Kidney epithelial cell (primary cell): ENCODE measurements at regions not wholly inside any gene's neighbourhood (a gene's known extent, or its start where the extent isn't known, plus 50 kb on each side); places are given as distances from the start of the nearest gene placed in this dataset.

ENCODE experiments used
- DNase-seq: peaks from one replicate; pipeline ENCODE4 v3.0.0-alpha.2; 2010; ENCODE audit warnings: low read depth
- H3K27me3 ChIP-seq: 2 replicates; pipeline ENCODE4 v1.6.0; 2011; ENCODE audit warnings: low read length; ENCODE audit not compliant: control insufficient read depth, insufficient read depth
- H3K36me3 ChIP-seq: 2 replicates; pipeline ENCODE4 v1.5.1; 2011; ENCODE audit warnings: low read length; ENCODE audit not compliant: control insufficient read depth, insufficient read depth
- H3K4me3 ChIP-seq: 2 replicates; pipeline ENCODE4 v1.5.1; 2011; ENCODE audit warnings: low read depth, mild to moderate bottlenecking, control low read depth, low read length
- CTCF ChIP-seq: IDR thresholded peaks from 2 replicates; pipeline ENCODE4 v1.5.1; 2011; ENCODE audit warnings: mild to moderate bottlenecking, moderate library complexity, low read length, control low read depth, inconsistent platforms; ENCODE audit not compliant: insufficient read depth, poor library complexity, severe bottlenecking

DNA sequence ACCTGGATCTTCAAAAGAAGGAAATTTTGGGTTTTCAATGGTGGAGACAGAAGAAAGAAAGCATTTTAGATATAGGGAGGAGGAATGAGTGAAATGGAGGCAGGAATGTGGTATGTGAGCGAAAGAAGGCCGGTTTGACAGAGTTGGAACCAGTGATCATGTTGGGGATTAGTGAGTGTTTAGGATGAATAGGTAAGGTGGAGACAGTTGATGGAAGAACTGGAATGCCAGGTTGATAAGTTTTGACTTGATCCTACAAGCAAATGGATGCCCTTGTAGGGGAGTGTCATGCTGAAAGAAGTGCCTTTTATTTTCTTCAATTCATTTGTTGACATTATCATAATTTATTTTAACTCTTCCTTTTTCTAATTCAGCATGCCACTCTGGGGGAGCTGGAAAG is 207.8 kb upstream of the AMOT start:
- no peak for DNase-seq
- no peak for TF ChIP-seq CTCF

DNA sequence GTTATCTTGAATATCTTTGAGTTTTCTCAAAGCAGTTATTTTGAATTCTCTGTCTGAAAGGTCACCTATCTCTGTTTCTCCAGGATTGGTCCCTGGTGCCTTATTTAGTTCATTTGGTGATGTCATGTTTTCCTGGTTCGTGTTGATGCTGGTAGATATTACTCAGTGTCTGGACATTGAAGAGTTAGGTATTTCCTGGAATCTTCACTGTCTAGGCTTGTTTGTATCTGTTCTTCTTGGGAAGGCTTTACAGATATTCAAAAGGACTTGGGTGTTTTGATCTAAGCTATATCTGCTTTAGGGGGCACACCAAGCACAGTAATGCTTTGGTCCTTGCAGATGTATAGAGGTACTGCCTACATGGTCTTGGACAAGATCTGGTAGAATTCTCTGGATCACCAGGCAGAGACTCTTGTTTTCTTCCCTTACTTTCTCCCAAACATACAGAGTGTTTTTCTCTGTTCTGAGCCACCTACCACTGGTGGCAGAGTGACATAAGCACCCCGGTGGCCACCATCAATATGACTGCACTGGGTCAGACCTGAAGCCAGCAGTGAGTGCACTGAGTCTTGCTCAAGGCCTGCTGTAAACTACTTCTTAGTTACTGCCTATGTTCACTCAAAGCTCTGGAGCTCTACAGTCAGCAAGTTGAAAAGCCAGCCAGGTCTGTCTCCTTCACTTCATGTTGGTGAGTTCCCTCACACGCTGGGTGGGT is 193.5 kb upstream of the AMOT start:
- no peak overlapping the region for H3K4me3 ChIP-seq
- DNase-seq, result no peak
- H3K36me3 ChIP-seq, result no peaks in the 10 kb centered on the region
- TF ChIP-seq CTCF, result no peak
- H3K27me3 ChIP-seq, result no peaks in the 10 kb centered on the region

More for the DNA sequence above, 207.8 kb upstream of the AMOT start:
- Histone ChIP-seq H3K4me3 (no peak overlapping the region), H3K36me3 (no peaks in the 10 kb centered on the region), H3K27me3 (no peaks in the 10 kb centered on the region)

GRCh38 chrX:113019958-113020357 is 179.3 kb upstream of the AMOT start:
- Histone ChIP-seq H3K27me3 (no peaks in the 10 kb centered on the region), H3K4me3 (no peak overlapping the region), H3K36me3 (no peaks in the 10 kb centered on the region)
- no peak for DNase-seq
- no peak for TF ChIP-seq CTCF

GRCh38 chrX:113009837-113010236 is 169.2 kb upstream of the AMOT start:
- no peak for DNase-seq
- H3K27me3 ChIP-seq, result no peaks in the 10 kb centered on the region
- TF ChIP-seq CTCF, result no peak
- no peaks in the 10 kb centered on the region for H3K36me3 ChIP-seq
- no peak overlapping the region for H3K4me3 ChIP-seq

DNA sequence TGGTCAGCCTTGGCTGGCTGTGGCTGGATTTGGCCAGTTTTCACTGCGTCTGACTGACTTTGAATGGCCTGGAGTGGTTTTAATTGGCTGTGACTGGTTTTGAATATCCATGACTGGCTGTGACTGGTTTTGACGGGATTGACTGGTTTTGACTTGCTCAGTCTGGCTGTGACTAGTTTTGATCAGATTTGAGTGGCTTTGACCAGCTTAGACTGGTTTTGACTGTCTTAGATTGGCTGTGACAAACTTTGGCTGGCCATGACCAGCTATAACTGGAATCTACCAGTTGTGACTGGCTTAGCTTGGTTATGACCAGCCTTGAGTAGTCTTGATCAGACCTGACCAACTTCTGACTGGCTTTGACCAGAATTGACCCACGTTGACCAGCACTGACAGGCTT is 168.4 kb upstream of the AMOT start:
- Histone ChIP-seq H3K36me3 (no peaks in the 10 kb centered on the region), H3K27me3 (no peaks in the 10 kb centered on the region), H3K4me3 (no peak overlapping the region)
- no peak for TF ChIP-seq CTCF
- DNase-seq, result no peak

DNA sequence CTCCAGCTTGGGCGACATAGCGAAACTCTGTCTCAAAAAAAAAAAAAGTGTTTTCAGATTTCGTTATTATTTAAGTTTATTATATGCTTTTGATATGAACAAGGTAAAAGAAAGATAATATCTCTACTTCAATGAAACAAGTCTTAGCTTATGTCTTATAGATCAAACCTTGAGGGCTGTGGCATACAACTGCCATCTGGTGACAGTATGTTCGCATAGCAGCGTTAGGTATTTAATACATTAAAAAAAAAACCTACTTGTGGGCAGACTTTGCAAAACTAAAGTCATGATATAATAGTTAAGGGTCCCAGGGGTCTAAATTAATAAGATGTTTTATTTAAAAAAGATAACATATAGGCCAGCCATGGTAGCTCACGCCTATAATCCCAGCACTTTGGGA is 161.2 kb upstream of the AMOT start:
- DNase-seq, result no peak
- Histone ChIP-seq H3K4me3 (no peak overlapping the region), H3K27me3 (no peaks in the 10 kb centered on the region), H3K36me3 (no peaks in the 10 kb centered on the region)
- peak; percentile 18 for TF ChIP-seq CTCF
